ENCODE measurements at regions not wholly inside any gene's neighbourhood (a gene's known extent, or its start where the extent isn't known, plus 50 kb on each side); places are given as distances from the start of the nearest gene placed in this dataset.
A peak's percentile ranks its signal among the peaks of the same experiment; 100 is the strongest.

DNA sequence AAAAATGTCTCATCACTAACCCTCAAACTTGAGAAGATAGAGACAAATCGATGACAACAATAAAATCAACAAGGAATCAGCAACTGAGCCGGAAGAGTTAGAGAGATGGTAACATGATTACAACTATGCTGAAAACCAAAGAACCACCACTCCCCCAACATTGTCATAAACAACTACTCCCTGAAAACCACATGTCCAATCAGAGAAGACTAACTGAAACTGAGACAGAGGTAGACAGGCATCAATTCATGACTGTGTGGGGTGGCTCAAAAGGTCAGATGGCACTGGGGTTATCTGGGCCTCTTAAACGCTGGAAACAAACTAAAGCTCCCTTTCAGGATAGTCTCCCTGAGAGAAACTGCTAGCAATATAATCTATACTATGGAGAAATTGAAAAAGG, 488.8 kb downstream of the KCTD12 start:
- H3K4me2 ChIP-seq (ENCODE audit: low read depth, low read length): no peak overlapping the region
- TF ChIP-seq EZH2phosphoT487 (IDR thresholded peaks at IDR 0.05; ENCODE audit: low read length) (no peak), EZH2 (optimal IDR thresholded peaks at IDR 0.05; ENCODE audit: low read depth, low read length) (no peak)
- TF ChIP-seq, protein P1, sequence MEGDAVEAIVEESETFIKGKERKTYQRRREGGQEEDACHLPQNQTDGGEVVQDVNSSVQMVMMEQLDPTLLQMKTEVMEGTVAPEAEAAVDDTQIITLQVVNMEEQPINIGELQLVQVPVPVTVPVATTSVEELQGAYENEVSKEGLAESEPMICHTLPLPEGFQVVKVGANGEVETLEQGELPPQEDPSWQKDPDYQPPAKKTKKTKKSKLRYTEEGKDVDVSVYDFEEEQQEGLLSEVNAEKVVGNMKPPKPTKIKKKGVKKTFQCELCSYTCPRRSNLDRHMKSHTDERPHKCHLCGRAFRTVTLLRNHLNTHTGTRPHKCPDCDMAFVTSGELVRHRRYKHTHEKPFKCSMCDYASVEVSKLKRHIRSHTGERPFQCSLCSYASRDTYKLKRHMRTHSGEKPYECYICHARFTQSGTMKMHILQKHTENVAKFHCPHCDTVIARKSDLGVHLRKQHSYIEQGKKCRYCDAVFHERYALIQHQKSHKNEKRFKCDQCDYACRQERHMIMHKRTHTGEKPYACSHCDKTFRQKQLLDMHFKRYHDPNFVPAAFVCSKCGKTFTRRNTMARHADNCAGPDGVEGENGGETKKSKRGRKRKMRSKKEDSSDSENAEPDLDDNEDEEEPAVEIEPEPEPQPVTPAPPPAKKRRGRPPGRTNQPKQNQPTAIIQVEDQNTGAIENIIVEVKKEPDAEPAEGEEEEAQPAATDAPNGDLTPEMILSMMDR (IDR thresholded peaks at IDR 0.05; ENCODE audit: low read length): no peak
- H3K4me1 ChIP-seq (ENCODE audit: low read length): peaks cover 8% of the 10 kb centered on the region
- H3F3A ChIP-seq (ENCODE audit: insufficient read depth, low read length): no peaks in the 10 kb centered on the region
- H3K27ac ChIP-seq (ENCODE audit: low read length): no peak overlapping the region
- H3K27me3 ChIP-seq (replicated peaks; ENCODE audit: insufficient read depth, low read length): no peaks in the 10 kb centered on the region
- H3K36me3 ChIP-seq (replicated peaks; ENCODE audit: insufficient read depth, low read length): no peaks in the 10 kb centered on the region
- H3K4me3 ChIP-seq (ENCODE audit: low read length): no peak overlapping the region
- H2AFZ ChIP-seq (ENCODE audit: low read length): no peak overlapping the region
- no peak overlapping the region for H3K9ac ChIP-seq (ENCODE audit: low read length)
- no peaks in the 10 kb centered on the region for H3K9me2 ChIP-seq (replicated peaks; ENCODE audit: insufficient read depth, low read length)
- DNase-seq: peak; percentile 63
- no peaks in the 10 kb centered on the region for H3K9me3 ChIP-seq (replicated peaks; ENCODE audit: insufficient read depth, low read length)
- H4K20me1 ChIP-seq (ENCODE audit: insufficient read depth, low read length): no peaks in the 10 kb centered on the region
- H3K79me2 ChIP-seq (ENCODE audit: low read length): no peaks in the 10 kb centered on the region

DNA sequence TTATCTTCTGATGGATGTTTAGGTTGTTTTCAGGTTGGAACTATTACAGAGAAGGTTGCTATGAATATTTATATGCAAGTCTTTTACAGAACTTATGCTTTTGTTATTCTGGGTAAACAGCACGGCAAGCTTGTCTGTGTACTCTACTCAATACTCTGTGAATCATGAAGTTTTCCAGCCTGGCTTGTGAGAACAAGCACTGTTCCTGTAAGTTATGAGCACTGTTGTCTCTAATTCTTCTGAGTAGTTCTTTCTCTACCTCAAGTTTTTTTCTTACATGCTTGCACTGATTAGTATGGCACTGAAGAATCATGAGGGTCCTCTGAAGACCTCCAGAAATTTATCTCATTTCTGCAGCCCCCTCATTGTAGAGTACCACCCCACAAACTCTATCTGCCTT, 496.9 kb downstream of the KCTD12 start:
- Histone ChIP-seq H4K20me1 (ENCODE audit: insufficient read depth, low read length) (no peaks in the 10 kb centered on the region), H3K36me3 (replicated peaks; ENCODE audit: insufficient read depth, low read length) (no peaks in the 10 kb centered on the region), H3F3A (ENCODE audit: insufficient read depth, low read length) (no peaks in the 10 kb centered on the region), H3K79me2 (ENCODE audit: low read length) (no peaks in the 10 kb centered on the region), H3K27ac (ENCODE audit: low read length) (no peak overlapping the region), H3K4me2 (ENCODE audit: low read depth, low read length) (no peak overlapping the region), H3K4me3 (ENCODE audit: low read length) (no peak overlapping the region), H3K4me1 (ENCODE audit: low read length) (no peaks in the 10 kb centered on the region), H3K9me3 (replicated peaks; ENCODE audit: insufficient read depth, low read length) (no peaks in the 10 kb centered on the region), H3K27me3 (replicated peaks; ENCODE audit: insufficient read depth, low read length) (no peaks in the 10 kb centered on the region), H3K9ac (ENCODE audit: low read length) (no peak overlapping the region), H2AFZ (ENCODE audit: low read length) (no peak overlapping the region), H3K9me2 (replicated peaks; ENCODE audit: insufficient read depth, low read length) (no peaks in the 10 kb centered on the region)
- TF ChIP-seq EZH2phosphoT487 (IDR thresholded peaks at IDR 0.05; ENCODE audit: low read length): no peak
- TF ChIP-seq, protein P1 (IDR thresholded peaks at IDR 0.05; ENCODE audit: low read length): no peak
- TF ChIP-seq EZH2 (optimal IDR thresholded peaks at IDR 0.05; ENCODE audit: low read depth, low read length): no peak
- DNase-seq: no peak

DNA sequence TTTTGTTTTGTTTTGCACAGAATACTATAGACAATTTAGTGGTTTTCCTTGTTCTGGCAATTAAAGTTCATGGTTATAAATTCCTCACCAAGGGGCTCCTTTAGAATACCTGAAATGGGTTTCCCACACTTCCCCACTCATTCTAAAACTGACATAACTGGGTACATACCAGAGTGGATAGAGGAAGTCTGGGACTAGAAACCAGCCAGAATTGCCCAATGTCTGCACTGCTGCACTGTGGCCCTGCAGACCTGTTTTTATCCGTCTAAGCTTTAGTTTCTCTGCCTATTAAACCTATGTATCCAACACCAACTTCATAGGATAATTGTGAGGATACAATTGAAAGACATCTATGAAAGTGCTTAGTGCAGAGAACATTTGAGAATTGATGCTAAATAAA, 498.6 kb downstream of the KCTD12 start:
- Histone ChIP-seq H3K9me2 (replicated peaks; ENCODE audit: insufficient read depth, low read length) (no peaks in the 10 kb centered on the region), H3K9me3 (replicated peaks; ENCODE audit: insufficient read depth, low read length) (no peaks in the 10 kb centered on the region), H4K20me1 (ENCODE audit: insufficient read depth, low read length) (no peaks in the 10 kb centered on the region), H3K4me3 (ENCODE audit: low read length) (no peak overlapping the region), H3F3A (ENCODE audit: insufficient read depth, low read length) (no peaks in the 10 kb centered on the region), H3K4me2 (ENCODE audit: low read depth, low read length) (no peak overlapping the region), H3K79me2 (ENCODE audit: low read length) (no peaks in the 10 kb centered on the region), H3K27ac (ENCODE audit: low read length) (no peak overlapping the region), H3K36me3 (replicated peaks; ENCODE audit: insufficient read depth, low read length) (no peaks in the 10 kb centered on the region), H2AFZ (ENCODE audit: low read length) (no peak overlapping the region), H3K27me3 (replicated peaks; ENCODE audit: insufficient read depth, low read length) (no peaks in the 10 kb centered on the region), H3K9ac (ENCODE audit: low read length) (no peak overlapping the region), H3K4me1 (ENCODE audit: low read length) (no peaks in the 10 kb centered on the region)
- no peak for TF ChIP-seq EZH2phosphoT487 (IDR thresholded peaks at IDR 0.05; ENCODE audit: low read length)
- TF ChIP-seq, protein P1 (IDR thresholded peaks at IDR 0.05; ENCODE audit: low read length): no peak
- no peak for TF ChIP-seq EZH2 (optimal IDR thresholded peaks at IDR 0.05; ENCODE audit: low read depth, low read length)
- no peak for DNase-seq

Data from MM.1S (cell line).